Endothelial cell of umbilical vein (primary cell): ENCODE measurements at regions not wholly inside any gene's neighbourhood (a gene's known extent, or its start where the extent isn't known, plus 50 kb on each side); places are given as distances from the start of the nearest gene placed in this dataset.

Source experiments
- BruUV-seq: library from RNA; stranded (reverse); fragments of 400-500 nt; replicated peaks from 2 replicates; lab custom pipeline; 2021; lab: Mats Ljungman, UMichigan
- CTCF ChIA-PET: fragments of 300-600, 350-600 bp; sonication (Branson Sonifier 250); formaldehyde crosslinking; loops from one replicate; lab custom pipeline; 2021; ENCODE audit warnings: antibody characterized with exemption, inconsistent platforms; lab: Charles Lee
- POLR2A ChIA-PET: fragments of 300-600, 350-600 bp; sonication (Branson Sonifier 250); formaldehyde crosslinking; loops from one replicate; lab custom pipeline; 2021; ENCODE audit warnings: antibody characterized with exemption, inconsistent platforms; lab: Charles Lee
- DNase-seq: peaks from one replicate; pipeline ENCODE4 v3.0.0-alpha.2; 2011; ENCODE audit warnings: low read depth, low spot score
- FAIRE-seq: peaks from 2 replicates; lab custom pipeline; 2011; peaks lifted over from hg19 to GRCh38; lab: Jason Lieb, UNC
- H2AFZ ChIP-seq: 2 replicates; pipeline ENCODE4 v1.6.0; 2012; ENCODE audit warnings: low read depth, low read length, control low read depth, inconsistent platforms
- H3K27ac ChIP-seq: 2 replicates; pipeline ENCODE4 v1.5.1; 2011; ENCODE audit warnings: low read depth, mild to moderate bottlenecking, control low read depth, low read length, moderate library complexity; ENCODE audit not compliant: insufficient read depth
- H3K27me3 ChIP-seq, 2 experiments: 2 replicates each; pipeline versions ENCODE4 v1.6.0 to v1.6.1; 2011; ENCODE audit warnings: low read length in 2 of 2, mixed read lengths in 1 of 2; ENCODE audit not compliant: control insufficient read depth in 2 of 2, insufficient read depth in 2 of 2
- H3K36me3 ChIP-seq, 2 experiments: 2 replicates in 1 of 2; 3 replicates in 1 of 2; pipeline ENCODE4 v1.5.1; 2011; ENCODE audit warnings: low read length in 2 of 2, mild to moderate bottlenecking in 1 of 2, moderate library complexity in 1 of 2; ENCODE audit not compliant: control insufficient read depth in 2 of 2, insufficient read depth in 2 of 2; ENCODE audit errors: extremely low read depth in 1 of 2
- H3K4me1 ChIP-seq: 3 replicates; pipeline ENCODE4 v1.5.1; 2011; ENCODE audit warnings: mild to moderate bottlenecking, low read length; ENCODE audit not compliant: control insufficient read depth, insufficient read depth; ENCODE audit errors: extremely low read depth
- H3K4me2 ChIP-seq: 2 replicates; pipeline ENCODE4 v1.6.1; 2011; ENCODE audit warnings: low read length, control low read depth, mixed read lengths; ENCODE audit not compliant: insufficient read depth
- H3K4me3 ChIP-seq, 3 experiments: fragments of 200-600 bp in 1 of 3; sonication (generic), shearing (Covaris generic) in 1 of 3; replicated peaks in 1 of 3; 2 replicates each; pipeline ENCODE4 v1.5.1; 2011 to 2016; ENCODE audit warnings: control low read depth in 3 of 3, low read length in 3 of 3, mild to moderate bottlenecking in 2 of 3, inconsistent platforms in 1 of 3, low read depth in 1 of 3, moderate library complexity in 1 of 3; ENCODE audit not compliant: insufficient read depth in 1 of 3
- H3K79me2 ChIP-seq: 2 replicates; pipeline ENCODE4 v1.6.0; 2012; ENCODE audit warnings: low read length, inconsistent platforms; ENCODE audit not compliant: control insufficient read depth, insufficient read depth
- H3K9ac ChIP-seq: replicated peaks from 2 replicates; pipeline ENCODE3; 2011; ENCODE audit warnings: low read length, control low read depth; ENCODE audit not compliant: insufficient read depth; ENCODE audit errors: extremely low read depth
- H3K9me1 ChIP-seq: replicated peaks from 3 replicates; pipeline ENCODE4 v1.6.0; 2011; ENCODE audit warnings: mild to moderate bottlenecking, low read length; ENCODE audit not compliant: control insufficient read depth, insufficient read depth; ENCODE audit errors: extremely low read depth
- H3K9me3 ChIP-seq: replicated peaks from 2 replicates; pipeline ENCODE4 v1.5.1; 2012; ENCODE audit warnings: low read length, inconsistent platforms; ENCODE audit not compliant: control insufficient read depth, insufficient read depth
- H4K20me1 ChIP-seq: replicated peaks from 2 replicates; pipeline ENCODE3; 2011; ENCODE audit warnings: mild to moderate bottlenecking, low read length; ENCODE audit not compliant: control insufficient read depth, insufficient read depth; ENCODE audit errors: extremely low read depth
- EZH2 ChIP-seq: IDR thresholded peaks from 2 replicates; pipeline ENCODE4 v1.6.1; 2012; ENCODE audit warnings: borderline replicate concordance, low read depth, mild to moderate bottlenecking, moderate library complexity, low read length, inconsistent platforms; ENCODE audit not compliant: severe bottlenecking
- FOS ChIP-seq: IDR thresholded peaks from 2 replicates; pipeline ENCODE4 v1.6.1; 2011; ENCODE audit warnings: mild to moderate bottlenecking, low read length, moderate library complexity, borderline replicate concordance; ENCODE audit not compliant: insufficient read depth
- GATA2 ChIP-seq: IDR thresholded peaks from 2 replicates; pipeline ENCODE4 v1.7.0; 2011; ENCODE audit warnings: low read depth, mild to moderate bottlenecking, moderate library complexity, mixed read lengths, low read length; ENCODE audit not compliant: insufficient read length, insufficient read depth
- JUN ChIP-seq: IDR thresholded peaks from 2 replicates; pipeline ENCODE4 v1.6.1; 2011; ENCODE audit warnings: borderline replicate concordance, low read depth; ENCODE audit not compliant: insufficient read length, insufficient read depth
- MYC ChIP-seq: IDR thresholded peaks from one replicate; pipeline ENCODE4 v1.6.1; 2011; ENCODE audit warnings: mild to moderate bottlenecking, low read depth, low read length
- POLR2A ChIP-seq: IDR thresholded peaks from 2 replicates; pipeline ENCODE4 v1.6.1; 2012; ENCODE audit warnings: low read depth, mild to moderate bottlenecking, control low read depth, low read length
- POLR2AphosphoS5 ChIP-seq: IDR thresholded peaks from 2 replicates; pipeline ENCODE4 v1.6.1; 2012; ENCODE audit warnings: low read depth, mild to moderate bottlenecking, control low read depth, low read length, moderate library complexity; ENCODE audit not compliant: insufficient read depth
- dilution Hi-C: fragments of 300-500 bp; cut with MboI; formaldehyde crosslinking; loops from one replicate; pipeline ENCODE4 v1.15.0; 2019; ENCODE audit warnings: low sequenced_read_pairs; ENCODE audit not compliant: extremely low pct_ligation_motif_present
- intact Hi-C: fragments of 100-400 bp; cut with micrococcal nuclease; formaldehyde crosslinking; loops from one replicate; pipeline ENCODE4 v1.10.0; 2022
- TF ChIP-seq, protein P1 (sequence below): IDR thresholded peaks from 2 replicates; pipeline ENCODE4 v1.6.1; 2011; ENCODE audit not compliant: insufficient read depth, insufficient read length
- TF ChIP-seq, protein P2 (sequence below), 2 donors: IDR thresholded peaks; 1 replicate in 1 of 2; 2 replicates in 1 of 2; pipeline ENCODE4 v1.5.1; 2011; ENCODE audit warnings: low read length in 2 of 2, mild to moderate bottlenecking in 2 of 2, moderate library complexity in 2 of 2, control low read depth in 1 of 2, inconsistent platforms in 1 of 2, low read depth in 1 of 2; ENCODE audit not compliant: insufficient read depth in 1 of 2; ENCODE audit errors: extremely low read depth in 1 of 2

DNA sequence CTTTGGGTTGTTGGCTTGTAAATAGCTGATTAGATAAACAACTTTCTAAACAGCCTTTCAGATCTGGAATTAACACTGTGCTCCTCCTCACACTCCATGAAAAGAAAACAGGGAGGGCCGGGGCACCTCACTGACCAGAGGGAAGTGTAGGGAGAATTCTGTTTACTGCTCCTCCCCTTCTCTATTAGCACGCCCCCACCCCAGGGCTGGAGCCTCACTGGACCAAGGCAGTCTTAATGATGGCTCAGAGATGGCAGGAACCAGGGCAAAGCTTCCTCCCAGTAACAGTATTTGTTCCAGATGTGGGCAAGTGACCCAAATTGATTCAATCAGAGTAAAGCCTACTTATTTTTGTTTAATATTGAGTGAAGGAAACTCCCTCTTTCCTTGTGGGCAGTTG lies 256.6 kb downstream of the MSX2 start:
- POLR2A ChIA-PET = no interaction called here

More for the DNA sequence above, 256.6 kb downstream of the MSX2 start:
- BruUV-seq = no TSS peak
- Histone ChIP-seq H3K4me1 (no peaks in the 10 kb centered on the region), H2AFZ (no peak overlapping the region), H3K27me3 (no peaks in the 10 kb centered on the region), H4K20me1 (no peaks in the 10 kb centered on the region), H3K27ac (no peak overlapping the region), H3K9me1 (no peaks in the 10 kb centered on the region), H3K4me3 (no peak overlapping the region), H3K4me2 (no peak overlapping the region), H3K9ac (no peak overlapping the region), H3K79me2 (no peaks in the 10 kb centered on the region), H3K36me3 (no peaks in the 10 kb centered on the region), H3K9me3 (no peaks in the 10 kb centered on the region)
- no peak for FAIRE-seq
- CTCF ChIA-PET = no interaction called here
- TF ChIP-seq EZH2 = no peak
- no peak for TF ChIP-seq POLR2AphosphoS5
- no peak for TF ChIP-seq FOS
- TF ChIP-seq, protein P1, sequence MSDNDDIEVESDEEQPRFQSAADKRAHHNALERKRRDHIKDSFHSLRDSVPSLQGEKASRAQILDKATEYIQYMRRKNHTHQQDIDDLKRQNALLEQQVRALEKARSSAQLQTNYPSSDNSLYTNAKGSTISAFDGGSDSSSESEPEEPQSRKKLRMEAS = no peak
- no peak for TF ChIP-seq MYC
- no peak for TF ChIP-seq JUN
- TF ChIP-seq POLR2A = no peak
- TF ChIP-seq GATA2 = no peak
- TF ChIP-seq, protein P2, sequence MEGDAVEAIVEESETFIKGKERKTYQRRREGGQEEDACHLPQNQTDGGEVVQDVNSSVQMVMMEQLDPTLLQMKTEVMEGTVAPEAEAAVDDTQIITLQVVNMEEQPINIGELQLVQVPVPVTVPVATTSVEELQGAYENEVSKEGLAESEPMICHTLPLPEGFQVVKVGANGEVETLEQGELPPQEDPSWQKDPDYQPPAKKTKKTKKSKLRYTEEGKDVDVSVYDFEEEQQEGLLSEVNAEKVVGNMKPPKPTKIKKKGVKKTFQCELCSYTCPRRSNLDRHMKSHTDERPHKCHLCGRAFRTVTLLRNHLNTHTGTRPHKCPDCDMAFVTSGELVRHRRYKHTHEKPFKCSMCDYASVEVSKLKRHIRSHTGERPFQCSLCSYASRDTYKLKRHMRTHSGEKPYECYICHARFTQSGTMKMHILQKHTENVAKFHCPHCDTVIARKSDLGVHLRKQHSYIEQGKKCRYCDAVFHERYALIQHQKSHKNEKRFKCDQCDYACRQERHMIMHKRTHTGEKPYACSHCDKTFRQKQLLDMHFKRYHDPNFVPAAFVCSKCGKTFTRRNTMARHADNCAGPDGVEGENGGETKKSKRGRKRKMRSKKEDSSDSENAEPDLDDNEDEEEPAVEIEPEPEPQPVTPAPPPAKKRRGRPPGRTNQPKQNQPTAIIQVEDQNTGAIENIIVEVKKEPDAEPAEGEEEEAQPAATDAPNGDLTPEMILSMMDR (IDR thresholded peaks at IDR 0.05; ENCODE audit: extremely low read depth in 1 of 2, insufficient read depth in 1 of 2, low read depth in 1 of 2, low read length in 2 of 2) = no peak
- dilution Hi-C loops (no loop called here), intact Hi-C loops (no loop called here)
- no peak for DNase-seq
